Testis (tissue), 2 donors: ENCODE measurements at regions not wholly inside any gene's neighbourhood (a gene's known extent, or its start where the extent isn't known, plus 50 kb on each side); places are given as distances from the start of the nearest gene placed in this dataset.
"Not testable (repeated sequence)": the region's sequence is repeated elsewhere in the genome, so short reads cannot be mapped to it uniquely, and the experiment has no call there.

Source experiments
- POLR2A ChIP-seq: fragments of 450-650 bp; IDR thresholded peaks from one replicate; pipeline ENCODE4 v1.6.1; 2017; ENCODE audit warnings: antibody characterized with exemption, mild to moderate bottlenecking, moderate library complexity
- TF ChIP-seq, protein P1 (sequence below), 3 experiments: fragments of 450-650 bp in 2 of 3; fragments of 200-600 bp in 1 of 3; sonication (generic) in 1 of 3; IDR thresholded peaks; one replicate each; pipeline ENCODE4 v1.5.1; 2016 to 2019; ENCODE audit warnings: antibody characterized with exemption in 3 of 3, mild to moderate bottlenecking in 2 of 3, moderate library complexity in 1 of 3

DNA sequence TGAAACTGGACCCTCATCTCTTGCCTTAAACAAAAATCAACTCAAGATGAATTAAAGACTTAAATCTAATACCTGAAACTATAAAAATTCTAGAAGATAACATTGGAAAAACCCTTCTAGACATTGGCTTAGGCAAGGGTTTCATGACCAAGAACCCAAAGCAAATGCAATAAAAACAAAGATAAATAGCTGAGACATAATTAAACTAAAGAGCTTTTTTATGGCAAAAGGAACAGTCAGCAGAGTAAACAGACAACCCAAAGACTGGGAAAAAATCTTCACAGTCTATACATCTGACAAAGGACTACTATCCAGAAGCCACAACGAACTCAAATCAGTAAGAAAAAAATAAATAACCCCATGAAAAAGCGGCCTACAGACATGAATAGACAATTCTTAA is 446.9 kb upstream of the TRPC7 start:
- not testable (repeated sequence) for TF ChIP-seq POLR2A
- TF ChIP-seq, protein P1, sequence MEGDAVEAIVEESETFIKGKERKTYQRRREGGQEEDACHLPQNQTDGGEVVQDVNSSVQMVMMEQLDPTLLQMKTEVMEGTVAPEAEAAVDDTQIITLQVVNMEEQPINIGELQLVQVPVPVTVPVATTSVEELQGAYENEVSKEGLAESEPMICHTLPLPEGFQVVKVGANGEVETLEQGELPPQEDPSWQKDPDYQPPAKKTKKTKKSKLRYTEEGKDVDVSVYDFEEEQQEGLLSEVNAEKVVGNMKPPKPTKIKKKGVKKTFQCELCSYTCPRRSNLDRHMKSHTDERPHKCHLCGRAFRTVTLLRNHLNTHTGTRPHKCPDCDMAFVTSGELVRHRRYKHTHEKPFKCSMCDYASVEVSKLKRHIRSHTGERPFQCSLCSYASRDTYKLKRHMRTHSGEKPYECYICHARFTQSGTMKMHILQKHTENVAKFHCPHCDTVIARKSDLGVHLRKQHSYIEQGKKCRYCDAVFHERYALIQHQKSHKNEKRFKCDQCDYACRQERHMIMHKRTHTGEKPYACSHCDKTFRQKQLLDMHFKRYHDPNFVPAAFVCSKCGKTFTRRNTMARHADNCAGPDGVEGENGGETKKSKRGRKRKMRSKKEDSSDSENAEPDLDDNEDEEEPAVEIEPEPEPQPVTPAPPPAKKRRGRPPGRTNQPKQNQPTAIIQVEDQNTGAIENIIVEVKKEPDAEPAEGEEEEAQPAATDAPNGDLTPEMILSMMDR (IDR thresholded peaks at IDR 0.05) = not testable (repeated sequence)
